CD4-positive, alpha-beta T cell treated with Interleukin-17A for 4 hours (primary cell): ENCODE measurements at regions not wholly inside any gene's neighbourhood (a gene's known extent, or its start where the extent isn't known, plus 50 kb on each side); places are given as distances from the start of the nearest gene placed in this dataset.
"Not testable (repeated sequence)": the region's sequence is repeated elsewhere in the genome, so short reads cannot be mapped to it uniquely, and the experiment has no call there.

Experiments used
- DNase-seq: peaks from one replicate; pipeline ENCODE4 v3.0.0-alpha.2; 2020; ENCODE audit warnings: mixed read lengths

DNA sequence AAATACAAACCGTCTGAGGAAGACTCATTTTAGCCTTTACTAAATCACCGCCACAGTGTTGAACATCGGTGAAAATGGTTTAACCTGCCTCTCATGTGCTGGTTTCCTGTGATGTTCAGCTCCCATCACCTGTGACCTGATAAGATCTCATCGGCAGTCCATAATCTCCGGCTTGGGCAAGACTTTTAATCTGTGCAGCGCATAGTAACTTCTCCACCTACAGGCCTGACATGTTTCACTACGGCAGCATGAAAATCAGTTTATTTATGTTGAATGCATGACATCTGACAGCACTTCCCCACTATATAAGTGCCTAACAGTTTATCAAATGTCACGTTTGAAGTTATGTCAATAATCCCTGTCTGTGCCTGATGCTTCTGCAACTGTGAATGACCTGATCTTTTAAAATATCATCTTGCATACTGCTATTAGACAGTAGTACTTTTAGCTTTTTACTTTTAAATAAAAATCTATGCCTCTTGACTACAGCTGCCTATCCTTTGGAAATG is 1919.8 kb upstream of the AGA start:
- DNase-seq: no peak

GRCh38 chr4:179365932-179366331 is 1923.7 kb upstream of the AGA start:
- DNase-seq: not testable (repeated sequence)

GRCh38 chr4:179372242-179372641 is 1930.0 kb upstream of the AGA start:
- no peak for DNase-seq

DNA sequence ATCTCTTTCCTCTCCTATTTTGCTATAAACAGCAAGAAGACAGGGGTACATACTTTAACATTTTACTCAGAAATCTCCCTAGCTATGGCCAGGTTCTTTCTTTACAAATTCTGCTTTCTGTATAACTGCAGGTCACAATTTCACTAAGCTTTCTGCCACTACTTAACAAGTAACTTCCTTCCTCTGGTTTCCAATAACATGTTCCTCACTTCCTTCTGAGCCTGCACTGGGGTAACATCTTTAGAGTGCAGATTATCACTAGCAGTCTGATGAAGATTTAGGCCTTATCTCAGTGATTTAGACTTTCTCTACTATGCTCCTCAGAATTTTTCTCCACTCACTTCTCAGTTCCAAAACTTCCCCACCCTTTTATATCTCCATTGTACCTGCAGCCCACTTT is 1930.5 kb upstream of the AGA start:
- DNase-seq: no peak

DNA sequence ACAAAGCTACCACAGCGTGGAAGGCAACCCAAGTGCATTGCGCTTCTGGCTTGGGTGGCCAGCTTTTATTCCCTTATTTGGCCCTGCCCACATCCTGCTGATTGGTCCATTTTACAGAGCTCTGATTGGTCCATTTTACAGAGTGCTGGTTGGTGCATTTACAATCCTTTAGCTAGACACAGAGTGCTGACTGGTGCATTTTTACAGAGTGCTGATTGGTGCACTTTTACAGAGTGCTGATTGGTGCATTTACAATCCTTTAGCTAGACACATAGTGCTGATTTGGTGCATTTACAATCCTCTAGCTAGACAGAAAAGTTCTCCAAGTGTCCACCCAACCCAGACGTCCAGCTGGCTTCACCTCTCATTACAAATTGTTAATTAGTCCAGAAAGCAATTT is 1936.6 kb upstream of the AGA start:
- not testable (repeated sequence) for DNase-seq

- no peak for DNase-seq
These were observed 1950.5 kb upstream of the AGA start for GRCh38 chr4:179392787-179393186.

DNA sequence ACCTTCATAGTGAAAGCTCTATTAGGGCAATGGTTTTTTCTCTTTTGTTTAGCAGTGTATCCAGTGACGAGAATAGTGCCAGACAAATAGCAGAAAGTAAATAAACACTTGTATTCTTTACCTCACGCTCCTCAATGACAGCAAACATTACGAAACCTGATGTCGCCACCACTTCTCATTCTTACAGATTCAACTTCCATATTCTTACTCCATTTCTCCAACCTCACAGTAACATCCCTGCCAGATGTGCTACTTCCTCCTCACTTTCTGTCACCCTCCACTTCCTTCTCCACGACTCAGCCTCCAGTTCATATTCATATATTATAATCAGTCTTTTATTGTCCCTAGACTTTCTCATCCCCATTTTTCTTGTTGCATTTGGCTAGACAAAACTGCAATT is 1956.2 kb upstream of the AGA start:
- DNase-seq: no peak

DNA sequence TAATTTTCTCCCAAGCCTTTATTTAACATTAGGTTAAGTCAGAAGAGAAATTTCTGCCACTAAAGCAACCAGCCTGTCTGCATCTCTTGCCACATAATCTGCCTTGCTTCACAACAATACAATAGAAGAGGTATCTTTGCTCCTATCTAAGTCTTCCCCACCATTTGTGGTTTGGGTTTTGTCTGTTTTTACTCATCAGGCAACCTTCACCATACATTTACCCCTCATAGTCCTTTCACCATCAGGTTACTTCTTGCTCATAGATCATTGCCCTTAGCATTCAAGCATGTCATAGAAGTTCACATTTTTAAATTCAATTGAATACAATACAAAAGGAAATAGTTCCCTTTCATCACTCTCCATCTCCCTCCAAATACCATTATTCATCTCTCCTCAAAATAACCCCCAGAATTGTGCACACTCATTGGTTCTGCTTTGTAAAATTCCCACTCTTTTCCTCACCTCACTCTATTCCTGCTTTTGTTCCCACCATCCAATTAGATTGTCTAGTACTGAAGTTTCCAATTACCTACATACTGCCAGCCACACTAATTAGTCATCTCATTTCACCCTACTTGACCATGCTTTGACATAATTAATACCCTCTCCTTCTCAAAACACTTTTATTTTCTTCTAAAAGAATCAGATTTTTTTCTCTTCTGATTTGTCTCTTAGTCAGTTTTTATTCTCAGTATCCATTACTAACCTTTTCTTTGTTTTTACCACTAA is 1957.0 kb upstream of the AGA start:
- DNase-seq: no peak

- no peak for DNase-seq
These were observed 1973.0 kb upstream of the AGA start for GRCh38 chr4:179415037-179415846.

GRCh38 chr4:179415847-179416223 is 1973.6 kb upstream of the AGA start:
- no peak for DNase-seq

- no peak for DNase-seq
These were observed 1975.1 kb upstream of the AGA start for GRCh38 chr4:179417357-179417756.

GRCh38 chr4:179437962-179438361 is 1995.7 kb upstream of the AGA start:
- DNase-seq: no peak

DNA sequence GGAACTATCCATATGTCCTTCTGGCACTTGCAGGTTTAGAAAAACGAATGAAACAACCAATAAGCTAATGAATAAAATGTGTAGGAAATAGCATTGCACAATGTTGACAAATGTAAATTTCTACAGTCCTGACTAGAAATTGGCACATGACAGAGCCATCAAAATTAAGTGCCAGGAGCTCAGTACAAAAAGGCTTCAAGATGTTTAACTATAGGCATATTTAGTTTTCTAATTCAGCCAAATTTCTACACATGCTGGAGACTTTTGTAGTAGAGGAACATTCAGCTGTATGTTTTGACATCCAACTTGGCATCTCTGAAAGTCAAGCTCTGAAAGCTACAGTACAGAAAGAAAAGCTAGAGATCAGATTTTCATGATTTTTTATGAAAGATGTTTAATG is 1999.4 kb upstream of the AGA start:
- no peak for DNase-seq

DNA sequence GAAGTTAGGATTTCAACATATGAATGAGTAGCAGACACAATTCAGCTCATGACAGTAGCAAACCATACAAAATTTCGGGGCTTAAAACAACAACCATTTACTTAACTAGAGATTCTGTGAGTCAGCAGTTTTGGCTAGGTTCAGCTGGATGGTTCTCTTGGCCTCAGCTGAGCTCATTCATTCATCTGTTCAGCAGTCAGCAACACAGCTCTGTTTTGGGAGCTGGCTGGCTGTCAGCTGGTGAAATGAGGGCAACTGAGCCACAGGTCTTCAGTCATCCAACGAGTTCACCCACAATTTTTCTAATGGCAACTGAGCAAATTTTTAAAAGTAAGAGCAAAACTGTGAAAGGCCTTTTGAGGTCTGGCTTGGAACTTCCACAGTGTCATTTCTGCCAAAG is 2005.1 kb upstream of the AGA start:
- no peak for DNase-seq

- DNase-seq: no peak
These were observed 2023.0 kb upstream of the AGA start for GRCh38 chr4:179465131-179465797.

DNA sequence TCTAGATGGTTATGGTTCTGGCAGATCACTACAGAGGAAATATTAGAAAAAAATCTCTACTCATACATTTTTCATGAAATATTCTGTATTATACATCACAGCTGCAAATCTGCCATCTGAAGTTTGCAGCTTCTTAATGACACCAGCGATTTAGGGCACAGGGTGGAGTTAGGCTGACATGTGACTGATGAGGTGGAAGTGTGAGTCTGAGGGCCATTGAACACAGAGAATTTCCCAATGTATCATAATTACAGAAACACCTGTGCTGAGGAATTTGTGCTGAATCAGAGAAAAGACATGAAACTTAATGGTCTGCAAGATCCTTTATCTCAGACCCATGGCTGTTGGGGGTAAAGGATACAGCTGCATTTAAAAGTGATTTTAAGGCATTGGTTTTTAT is 2025.6 kb upstream of the AGA start:
- DNase-seq: no peak

GRCh38 chr4:179472164-179472563 is 2029.9 kb upstream of the AGA start:
- no peak for DNase-seq

GRCh38 chr4:179478608-179479007 is 2036.4 kb upstream of the AGA start:
- DNase-seq: no peak

DNA sequence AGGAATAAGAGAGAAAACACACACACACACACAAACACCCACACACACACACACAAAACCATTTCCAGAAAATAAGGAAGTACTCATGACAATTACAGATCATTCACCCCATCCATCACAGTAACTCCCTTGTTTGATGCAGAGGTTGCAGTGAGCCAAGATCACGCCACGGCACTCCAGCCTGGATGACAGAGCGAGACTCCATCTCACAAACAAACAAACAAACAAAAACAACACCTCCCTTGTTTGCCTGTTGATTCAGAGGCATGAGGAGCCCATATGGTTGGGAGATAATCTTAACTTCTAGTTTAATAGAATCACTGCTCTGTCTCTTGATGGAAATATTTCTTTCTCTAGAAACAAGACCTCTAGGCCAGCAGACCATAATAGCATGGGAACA is 2043.5 kb upstream of the AGA start:
- no peak for DNase-seq

DNA sequence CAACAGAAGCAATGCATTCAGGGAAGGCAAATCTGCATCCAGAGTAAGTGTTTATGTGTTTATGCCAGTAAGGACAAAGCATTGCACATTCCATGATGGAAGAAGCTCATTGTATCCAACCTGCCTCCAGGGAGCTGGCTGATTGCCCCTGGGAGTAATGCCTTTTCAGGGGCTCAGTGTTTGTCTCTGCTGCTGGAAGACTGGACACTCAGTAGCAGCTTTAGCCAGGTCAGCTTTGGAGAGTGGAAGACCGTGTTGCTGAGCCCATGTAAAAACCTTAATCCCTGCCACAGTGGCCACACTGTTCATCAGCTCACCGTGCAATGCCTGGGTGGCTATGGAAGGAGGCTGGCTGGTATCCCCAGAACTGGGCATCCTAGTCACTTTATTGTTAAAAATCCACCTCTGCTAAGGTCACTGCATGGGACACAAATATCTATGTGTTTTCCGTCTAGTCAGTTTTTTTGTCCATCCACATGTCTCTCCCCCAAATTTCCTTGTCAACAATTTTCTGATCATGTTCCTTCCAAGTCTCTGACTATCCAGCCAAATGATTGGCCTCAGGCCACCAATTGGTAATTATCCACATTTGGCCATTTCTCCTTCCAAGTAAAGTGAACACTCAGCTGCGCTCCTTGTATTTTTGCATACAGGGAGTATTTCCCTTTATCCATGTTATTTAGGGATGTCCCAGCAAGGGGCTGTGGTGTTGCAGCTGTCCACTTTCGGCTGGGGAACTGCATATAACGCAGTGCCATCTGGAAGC is 2044.5 kb upstream of the AGA start:
- DNase-seq: no peak

DNA sequence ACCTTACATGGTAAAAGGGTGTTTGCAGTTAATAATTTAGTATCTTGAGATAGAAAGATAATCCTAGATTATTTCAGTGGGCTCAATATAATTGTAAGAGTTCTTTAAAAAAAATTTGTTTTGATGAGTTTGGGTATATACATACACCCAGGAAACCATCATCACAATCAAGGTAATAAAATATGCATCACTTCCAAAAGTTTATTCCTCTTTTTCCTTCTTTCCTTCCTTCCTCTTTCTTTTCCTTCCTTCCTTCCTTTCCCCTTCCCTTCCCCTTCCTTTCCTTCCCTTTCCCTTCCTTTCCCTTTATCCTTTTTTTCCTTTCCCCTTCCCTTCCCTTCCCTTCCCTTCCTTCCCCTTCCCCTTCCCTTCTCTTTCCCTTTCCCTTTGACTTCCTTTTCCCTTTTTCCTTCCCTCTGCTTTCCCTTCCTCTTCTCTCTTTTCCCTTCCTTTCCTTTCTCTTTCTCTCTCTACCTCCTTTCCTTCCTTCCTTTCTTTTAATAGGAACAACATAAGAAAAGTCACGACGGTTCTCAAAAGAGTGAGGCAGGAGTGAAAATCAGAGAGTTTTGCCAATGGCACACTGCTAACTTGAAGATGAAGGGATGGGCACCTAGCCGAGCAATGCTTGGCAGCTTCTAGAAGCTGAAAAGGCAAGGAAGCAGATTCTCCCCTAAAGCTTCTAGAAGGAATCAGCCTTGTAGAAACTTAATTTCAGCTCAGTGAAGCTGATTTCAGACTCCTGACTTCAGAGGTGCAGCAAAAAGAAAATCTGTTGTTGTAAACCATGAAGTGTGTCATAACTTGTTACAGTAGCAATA is 2050.2 kb upstream of the AGA start:
- DNase-seq: no peak

- DNase-seq: no peak
These were observed 2061.7 kb upstream of the AGA start for GRCh38 chr4:179503976-179504375.
